T-helper 1 cell treated with Interleukin-12 subunit alpha and Interleukin-12 subunit beta and Interleukin-4 antibody, amounts not matched to agents 30 μg/mL and 1 μg/mL, for 36 hours (primary cell): ENCODE measurements at regions not wholly inside any gene's neighbourhood (a gene's known extent, or its start where the extent isn't known, plus 50 kb on each side); places are given as distances from the start of the nearest gene placed in this dataset.
"Not testable (repeated sequence)": the region's sequence is repeated elsewhere in the genome, so short reads cannot be mapped to it uniquely, and the experiment has no call there.

Source experiments
- H3K27ac Mint-ChIP-seq: one replicate; pipeline ENCODE4 v1.8.0; 2021; ENCODE audit warnings: mild to moderate bottlenecking, mixed read lengths
- H3K27me3 Mint-ChIP-seq: one replicate; pipeline ENCODE4 v1.8.0; 2021; ENCODE audit warnings: low read depth, mixed read lengths
- H3K36me3 Mint-ChIP-seq: one replicate; pipeline ENCODE4 v1.8.0; 2021; ENCODE audit warnings: low read depth, mixed read lengths
- H3K4me1 Mint-ChIP-seq: one replicate; pipeline ENCODE4 v1.8.0; 2021; ENCODE audit warnings: low read depth, mixed read lengths
- H3K4me3 Mint-ChIP-seq: one replicate; pipeline ENCODE4 v1.8.0; 2021; ENCODE audit warnings: mild to moderate bottlenecking, moderate library complexity, mixed read lengths
- H3K9me3 Mint-ChIP-seq: one replicate; pipeline ENCODE4 v1.8.0; 2021; ENCODE audit warnings: mixed read lengths

DNA sequence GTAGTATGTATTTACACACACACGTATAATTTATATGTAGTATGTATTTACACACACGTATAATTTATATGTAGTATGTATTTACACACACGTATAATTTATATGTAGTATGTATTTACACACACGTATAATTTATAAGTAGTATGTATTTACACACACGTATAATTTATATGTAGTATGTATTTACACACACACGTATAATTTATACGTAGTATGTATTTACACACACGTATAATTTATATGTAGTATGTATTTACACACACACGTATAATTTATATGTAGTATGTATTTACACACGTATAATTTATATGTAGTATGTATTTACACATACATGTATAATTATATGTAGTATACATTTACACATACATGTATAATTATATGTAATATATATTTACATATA lies 398.5 kb upstream of the CRIM1 start:
- H3K4me1 Mint-ChIP-seq, H3K4me3 Mint-ChIP-seq, H3K27ac Mint-ChIP-seq, H3K27me3 Mint-ChIP-seq, H3K9me3 Mint-ChIP-seq, H3K36me3 Mint-ChIP-seq: not testable (repeated sequence)

GRCh38 chr2:35946478-35946877 lies 409.1 kb upstream of the CRIM1 start:
- Mint-ChIP-seq H3K27me3 (peaks cover 6% of the 10 kb centered on the region), H3K4me3 (no peak overlapping the region), H3K36me3 (no peaks in the 10 kb centered on the region), H3K27ac (no peak overlapping the region), H3K4me1 (no peaks in the 10 kb centered on the region), H3K9me3 (no peaks in the 10 kb centered on the region)

DNA sequence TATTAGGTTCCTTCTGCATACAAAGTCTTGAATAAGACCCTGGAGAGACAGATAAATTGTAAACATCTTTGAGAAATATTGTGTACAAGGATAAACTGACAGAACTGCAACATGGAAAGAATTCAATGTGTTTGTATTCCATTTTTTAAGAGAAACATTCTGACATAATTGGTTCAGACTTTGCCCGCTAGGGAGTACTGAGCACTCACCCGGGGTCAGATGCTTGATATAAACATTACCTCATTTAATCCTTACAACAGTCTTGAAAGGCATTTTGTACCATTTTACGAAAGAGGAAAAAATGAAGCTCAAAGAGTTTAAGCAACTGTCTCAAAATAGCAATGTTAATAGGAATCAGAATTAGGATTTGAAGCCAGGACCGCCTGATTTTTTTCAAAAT lies 416.7 kb upstream of the CRIM1 start:
- Mint-ChIP-seq H3K4me3 (no peak overlapping the region), H3K27me3 (peaks cover 17% of the 10 kb centered on the region), H3K9me3 (no peaks in the 10 kb centered on the region), H3K4me1 (no peaks in the 10 kb centered on the region), H3K36me3 (no peaks in the 10 kb centered on the region), H3K27ac (no peak overlapping the region)

DNA sequence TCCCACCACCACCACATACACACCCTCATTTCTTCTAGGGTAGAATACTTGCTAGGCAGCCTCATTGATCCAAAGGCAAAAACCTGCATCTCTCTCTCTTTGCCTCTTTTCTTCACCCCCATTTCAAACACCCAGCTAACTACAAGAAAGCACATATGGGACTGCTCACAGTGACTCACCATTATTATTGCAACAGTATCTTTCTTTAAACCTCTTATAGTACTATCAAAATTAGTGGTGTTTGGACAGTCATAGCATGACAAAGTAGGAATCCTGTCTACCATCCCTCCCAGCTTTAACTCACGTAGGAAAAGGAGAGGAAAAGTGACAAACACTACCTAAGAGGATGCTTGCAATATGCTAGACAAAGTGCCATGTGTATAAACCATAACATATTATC lies 422.5 kb upstream of the CRIM1 start:
- Mint-ChIP-seq H3K4me3 (no peak overlapping the region), H3K4me1 (no peaks in the 10 kb centered on the region), H3K27ac (no peak overlapping the region)

GRCh38 chr2:35932276-35932963 lies 423.2 kb upstream of the CRIM1 start:
- peaks cover 5% of the 10 kb centered on the region for H3K27me3 Mint-ChIP-seq
- H3K27ac Mint-ChIP-seq = no peak overlapping the region
- no peak overlapping the region for H3K4me3 Mint-ChIP-seq
- no peaks in the 10 kb centered on the region for H3K9me3 Mint-ChIP-seq
- H3K36me3 Mint-ChIP-seq = no peaks in the 10 kb centered on the region
- H3K4me1 Mint-ChIP-seq = no peaks in the 10 kb centered on the region

More for the DNA sequence above, 422.5 kb upstream of the CRIM1 start:
- no peaks in the 10 kb centered on the region for H3K9me3 Mint-ChIP-seq
- peaks cover 9% of the 10 kb centered on the region for H3K27me3 Mint-ChIP-seq
- no peaks in the 10 kb centered on the region for H3K36me3 Mint-ChIP-seq

- Mint-ChIP-seq H3K4me1 (no peaks in the 10 kb centered on the region), H3K4me3 (no peak overlapping the region), H3K27me3 (peaks cover 5% of the 10 kb centered on the region), H3K9me3 (no peaks in the 10 kb centered on the region), H3K27ac (no peak overlapping the region), H3K36me3 (no peaks in the 10 kb centered on the region)
These were observed 424.0 kb upstream of the CRIM1 start for GRCh38 chr2:35931626-35932025.

DNA sequence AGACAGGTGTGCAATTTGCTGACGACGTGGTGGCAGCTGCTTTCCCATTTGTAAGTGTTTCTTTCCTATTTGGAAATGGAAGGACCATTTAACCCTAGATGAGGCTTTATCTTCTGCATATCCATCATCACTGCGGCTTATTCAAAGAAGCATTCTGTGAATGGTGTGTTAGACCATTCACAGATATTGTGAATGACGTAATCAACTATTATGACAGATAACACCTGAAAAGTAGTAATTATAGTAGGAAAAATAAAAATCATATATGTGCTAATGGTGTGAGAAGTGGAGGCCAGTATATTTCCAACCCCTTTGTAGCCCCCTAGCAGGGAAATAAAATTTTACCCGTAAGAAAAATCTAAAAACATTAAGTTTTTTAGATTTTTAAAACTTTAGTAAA lies 424.5 kb upstream of the CRIM1 start:
- H3K27me3 Mint-ChIP-seq = peaks cover 5% of the 10 kb centered on the region

DNA sequence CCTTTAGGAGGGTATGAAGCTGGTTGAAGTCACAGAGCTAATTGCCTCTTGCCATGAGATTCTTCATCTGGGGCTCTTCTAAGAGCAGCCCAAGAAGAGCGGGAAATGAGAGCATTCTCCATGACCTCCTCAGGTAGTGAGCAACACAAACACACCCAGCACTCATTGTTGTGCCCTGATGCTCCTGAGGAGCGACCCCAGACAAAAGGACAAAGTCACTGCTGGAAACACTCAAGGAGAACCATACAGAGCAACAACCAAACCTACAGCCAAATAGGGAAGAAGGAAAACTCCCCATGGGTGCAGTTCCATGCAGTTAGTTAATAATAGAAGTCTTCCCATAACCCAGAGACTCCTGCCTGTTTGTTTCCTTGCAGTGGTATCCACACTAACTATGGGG lies 426.0 kb upstream of the CRIM1 start:
- Mint-ChIP-seq H3K36me3 (no peaks in the 10 kb centered on the region), H3K27me3 (peaks cover 2% of the 10 kb centered on the region), H3K9me3 (no peaks in the 10 kb centered on the region), H3K4me3 (no peak overlapping the region), H3K4me1 (no peaks in the 10 kb centered on the region), H3K27ac (no peak overlapping the region)

More for the DNA sequence above, 424.5 kb upstream of the CRIM1 start:
- Mint-ChIP-seq H3K9me3 (no peaks in the 10 kb centered on the region), H3K4me1 (no peaks in the 10 kb centered on the region), H3K4me3 (no peak overlapping the region), H3K27ac (no peak overlapping the region), H3K36me3 (no peaks in the 10 kb centered on the region)

DNA sequence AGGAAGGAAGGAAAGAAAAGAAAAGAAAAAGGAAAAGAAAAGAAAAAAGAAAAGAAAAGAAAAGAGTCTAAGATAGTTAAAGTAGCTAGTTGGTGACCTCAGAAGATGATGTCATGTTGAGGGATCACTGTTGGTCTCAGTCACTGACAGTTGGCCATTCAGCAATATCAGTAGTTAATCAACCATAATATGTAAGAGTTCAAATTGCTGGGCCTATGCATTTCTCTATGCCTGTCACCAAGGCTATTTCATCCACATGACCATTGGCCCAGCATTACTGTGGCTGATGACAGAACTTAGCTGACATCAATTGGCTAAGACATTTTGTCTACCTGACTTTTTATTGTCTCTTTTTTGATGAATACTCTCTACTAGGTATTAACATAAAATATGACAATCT lies 435.5 kb upstream of the CRIM1 start:
- Mint-ChIP-seq H3K27ac (no peak overlapping the region), H3K9me3 (no peaks in the 10 kb centered on the region), H3K27me3 (peaks cover 3% of the 10 kb centered on the region), H3K4me1 (no peaks in the 10 kb centered on the region), H3K4me3 (no peak overlapping the region), H3K36me3 (no peaks in the 10 kb centered on the region)

DNA sequence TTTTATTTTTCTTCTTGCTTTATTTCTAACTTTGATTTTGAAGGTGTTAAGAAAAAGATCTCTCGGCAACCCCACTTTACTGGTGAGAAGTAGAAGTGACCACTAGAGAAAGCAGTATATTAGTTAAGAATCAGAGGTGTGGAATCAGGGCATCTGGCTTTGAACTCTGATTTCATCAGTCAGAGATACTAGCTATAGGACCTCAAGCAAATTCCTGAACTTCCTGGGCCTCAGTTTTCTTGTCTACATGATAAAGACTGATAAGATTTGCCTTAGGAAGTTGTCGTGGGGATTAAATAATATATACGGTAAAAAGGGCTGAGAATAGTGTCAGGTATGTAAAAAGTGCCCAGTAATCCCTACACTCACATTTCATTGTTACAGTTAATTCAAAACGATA lies 440.3 kb upstream of the CRIM1 start:
- Mint-ChIP-seq H3K27me3 (no peaks in the 10 kb centered on the region), H3K36me3 (no peaks in the 10 kb centered on the region), H3K9me3 (no peaks in the 10 kb centered on the region), H3K4me1 (no peaks in the 10 kb centered on the region), H3K27ac (no peak overlapping the region), H3K4me3 (no peak overlapping the region)

- peaks cover 3% of the 10 kb centered on the region for H3K4me1 Mint-ChIP-seq
- H3K9me3 Mint-ChIP-seq = peaks cover 4% of the 10 kb centered on the region
- H3K36me3 Mint-ChIP-seq = no peaks in the 10 kb centered on the region
- H3K27me3 Mint-ChIP-seq = peaks cover 12% of the 10 kb centered on the region
- H3K27ac Mint-ChIP-seq = no peak overlapping the region
- peak overlapping the region; percentile 35 for H3K4me3 Mint-ChIP-seq
These were observed 463.6 kb upstream of the CRIM1 start for GRCh38 chr2:35891936-35892335.

DNA sequence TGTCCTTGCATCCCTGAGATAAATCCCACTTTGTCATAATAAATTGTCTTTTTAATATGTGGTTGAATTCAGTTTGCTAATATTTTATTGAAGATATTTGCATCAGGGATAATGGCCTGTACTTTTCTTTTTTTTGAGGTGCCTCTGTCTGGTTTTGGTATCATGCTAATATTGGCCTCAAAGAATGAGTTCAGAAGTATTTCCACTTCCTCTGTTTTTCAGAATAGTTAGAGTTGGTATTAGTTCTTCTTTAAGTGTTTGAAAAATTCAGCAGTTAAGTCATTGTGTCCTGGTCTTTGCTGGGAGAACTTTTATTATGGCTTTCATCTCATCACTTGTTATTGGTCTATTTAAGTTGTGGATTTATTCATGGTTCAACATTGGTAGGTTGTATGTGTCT lies 464.1 kb upstream of the CRIM1 start:
- peaks cover 3% of the 10 kb centered on the region for H3K4me1 Mint-ChIP-seq
- peaks cover 12% of the 10 kb centered on the region for H3K27me3 Mint-ChIP-seq
- H3K9me3 Mint-ChIP-seq = peaks cover 4% of the 10 kb centered on the region
- no peak overlapping the region for H3K4me3 Mint-ChIP-seq
- H3K36me3 Mint-ChIP-seq = no peaks in the 10 kb centered on the region
- no peak overlapping the region for H3K27ac Mint-ChIP-seq

- peaks cover 4% of the 10 kb centered on the region for H3K9me3 Mint-ChIP-seq
- no peak overlapping the region for H3K27ac Mint-ChIP-seq
- H3K27me3 Mint-ChIP-seq = peaks cover 9% of the 10 kb centered on the region
- no peak overlapping the region for H3K4me3 Mint-ChIP-seq
- H3K4me1 Mint-ChIP-seq = peaks cover 3% of the 10 kb centered on the region
- H3K36me3 Mint-ChIP-seq = no peaks in the 10 kb centered on the region
These were observed 468.4 kb upstream of the CRIM1 start for GRCh38 chr2:35887146-35887545.

DNA sequence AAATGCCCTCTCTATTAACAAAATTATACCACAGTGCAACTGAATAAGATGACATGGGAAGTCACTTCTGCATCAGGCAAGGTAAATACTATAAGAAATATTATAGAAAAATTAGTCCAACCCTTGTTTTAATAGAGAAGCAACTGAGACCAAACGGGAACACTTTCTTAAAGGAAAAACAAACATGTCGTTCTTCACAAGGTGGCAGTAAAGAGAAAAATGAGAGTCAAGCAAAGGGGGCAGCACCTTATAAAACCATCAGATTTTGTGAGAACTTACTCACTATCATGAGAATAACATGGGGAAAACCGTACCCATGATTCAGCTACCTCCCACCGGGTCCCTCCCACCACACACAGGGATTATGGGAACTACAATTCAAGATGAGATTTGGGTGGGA lies 481.7 kb upstream of the CRIM1 start:
- H3K36me3 Mint-ChIP-seq = no peaks in the 10 kb centered on the region
- no peaks in the 10 kb centered on the region for H3K4me1 Mint-ChIP-seq
- H3K4me3 Mint-ChIP-seq = no peak overlapping the region
- no peaks in the 10 kb centered on the region for H3K27me3 Mint-ChIP-seq
- no peak overlapping the region for H3K27ac Mint-ChIP-seq
- H3K9me3 Mint-ChIP-seq = no peaks in the 10 kb centered on the region

GRCh38 chr2:35871672-35872071 lies 483.9 kb upstream of the CRIM1 start:
- Mint-ChIP-seq H3K4me3 (no peak overlapping the region), H3K4me1 (no peaks in the 10 kb centered on the region), H3K27me3 (no peaks in the 10 kb centered on the region), H3K36me3 (no peaks in the 10 kb centered on the region), H3K27ac (no peak overlapping the region), H3K9me3 (no peaks in the 10 kb centered on the region)

GRCh38 chr2:35870713-35871112 lies 484.9 kb upstream of the CRIM1 start:
- no peak overlapping the region for H3K4me3 Mint-ChIP-seq
- no peak overlapping the region for H3K27ac Mint-ChIP-seq
- no peaks in the 10 kb centered on the region for H3K4me1 Mint-ChIP-seq
- H3K9me3 Mint-ChIP-seq = no peaks in the 10 kb centered on the region
- H3K27me3 Mint-ChIP-seq = no peaks in the 10 kb centered on the region
- H3K36me3 Mint-ChIP-seq = no peaks in the 10 kb centered on the region
